ENCODE measurements at regions not wholly inside any gene's neighbourhood (a gene's known extent, or its start where the extent isn't known, plus 50 kb on each side); places are given as distances from the start of the nearest gene placed in this dataset.

DNA sequence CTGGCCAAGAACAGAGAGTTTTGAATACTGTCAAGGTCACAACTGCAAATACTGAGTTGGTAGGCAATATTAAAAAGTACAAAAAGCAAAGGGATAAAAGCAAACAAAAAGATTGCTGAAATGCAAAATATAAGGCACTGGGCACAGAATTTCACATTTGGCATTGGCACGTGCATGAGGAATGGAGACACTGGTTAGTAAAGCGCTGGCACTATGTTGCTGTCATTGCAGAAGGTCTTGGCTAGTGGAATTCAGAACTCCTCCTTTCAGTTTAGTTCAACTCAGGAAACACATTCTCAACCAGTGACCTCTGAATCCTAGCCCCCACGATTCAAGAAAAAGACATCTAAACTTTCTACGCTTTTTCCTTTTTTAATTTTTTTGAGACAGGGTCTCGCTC lies 111.8 kb upstream of the PSMD7 start:
- no peaks in the 10 kb centered on the region for H3K4me1 ChIP-seq (ENCODE audit: insufficient read depth, low read length)
- no TSS peak for BruUV-seq (replicated peaks)
- H3K79me2 ChIP-seq (ENCODE audit: insufficient read depth, low read length) = no peaks in the 10 kb centered on the region
- no peaks in the 10 kb centered on the region for H3K27me3 ChIP-seq (ENCODE audit: control insufficient read depth in 1 of 2, insufficient read depth in 2 of 2, low read length in 2 of 2)
- no peaks in the 10 kb centered on the region for H3K36me3 ChIP-seq (replicated peaks in 1 of 2; ENCODE audit: control insufficient read depth in 1 of 2, insufficient read depth in 2 of 2, low read length in 2 of 2)
- CTCF ChIA-PET (ENCODE audit: low intra/inter-chr PET ratio, low total read pairs) = no interaction called here
- H3K27ac ChIP-seq (ENCODE audit: extremely low read length, insufficient read depth, low read length) = no peak overlapping the region
- 30% methylated on average over 5 of the region's 5 CpGs for WGBS (ENCODE audit: low lambda C conversion rate)
- intact Hi-C loops (cut with micrococcal nuclease; ENCODE audit: unreplicated experiment) = no loop called here
- H3K4me2 ChIP-seq (ENCODE audit: low read depth, low read length) = no peak overlapping the region
- H3K4me3 ChIP-seq (replicated peaks in 1 of 3; ENCODE audit: insufficient read depth in 1 of 3, low read depth in 2 of 3, low read length in 3 of 3) = no peak overlapping the region
- POLR2A ChIA-PET = no interaction called here
- no peak for DNase-seq (ENCODE audit: low spot score)
- in situ Hi-C loops (cut with HindIII; ENCODE audit: extremely low pct_ligation_motif_present, low pct_unique_long_range_greater_than_20kb) = no loop called here
- ATAC-seq = no peak
- peaks cover 13% of the 10 kb centered on the region; the same call in 1 of the 2 replicates for H3K9me3 ChIP-seq (ENCODE audit: low read length)
- FAIRE-seq = no peak
- no peak overlapping the region for H2AFZ ChIP-seq (ENCODE audit: low read length)
- H3K9ac ChIP-seq (ENCODE audit: insufficient read depth, low read depth, low read length) = no peak overlapping the region
- no peaks in the 10 kb centered on the region for H4K20me1 ChIP-seq (ENCODE audit: insufficient read depth, low read length)
- TF ChIP-seq ZNF747 (CRISPR knock-in tag; IDR thresholded peaks at IDR 0.05; ENCODE audit: borderline replicate concordance) (no peak), ZNF34 (CRISPR knock-in tag; IDR thresholded peaks at IDR 0.05; ENCODE audit: borderline replicate concordance) (no peak), BRCA1 (CRISPR knock-in tag; IDR thresholded peaks at IDR 0.05) (no peak), HMG20B (CRISPR knock-in tag; conservative IDR thresholded peaks at IDR 0.05) (no peak), GPN1 (CRISPR knock-in tag; IDR thresholded peaks at IDR 0.05; ENCODE audit: borderline replicate concordance) (no peak), SP4 (CRISPR knock-in tag; IDR thresholded peaks at IDR 0.05) (no peak), FOXO4 (CRISPR knock-in tag; conservative IDR thresholded peaks at IDR 0.05) (no peak), HMGXB3 (CRISPR knock-in tag; IDR thresholded peaks at IDR 0.05; ENCODE audit: borderline replicate concordance) (no peak), GTF3A (CRISPR knock-in tag; conservative IDR thresholded peaks at IDR 0.05) (no peak), JUN (CRISPR knock-in tag; IDR thresholded peaks at IDR 0.05) (no peak), NR2F1 (CRISPR knock-in tag; IDR thresholded peaks at IDR 0.05) (no peak), FOXC1 (CRISPR knock-in tag; IDR thresholded peaks at IDR 0.05; ENCODE audit: borderline replicate concordance) (no peak), HNF4A (CRISPR knock-in tag; IDR thresholded peaks at IDR 0.05) (no peak), ERF (CRISPR knock-in tag; IDR thresholded peaks at IDR 0.05) (no peak)
- TF ChIP-seq, protein P1, sequence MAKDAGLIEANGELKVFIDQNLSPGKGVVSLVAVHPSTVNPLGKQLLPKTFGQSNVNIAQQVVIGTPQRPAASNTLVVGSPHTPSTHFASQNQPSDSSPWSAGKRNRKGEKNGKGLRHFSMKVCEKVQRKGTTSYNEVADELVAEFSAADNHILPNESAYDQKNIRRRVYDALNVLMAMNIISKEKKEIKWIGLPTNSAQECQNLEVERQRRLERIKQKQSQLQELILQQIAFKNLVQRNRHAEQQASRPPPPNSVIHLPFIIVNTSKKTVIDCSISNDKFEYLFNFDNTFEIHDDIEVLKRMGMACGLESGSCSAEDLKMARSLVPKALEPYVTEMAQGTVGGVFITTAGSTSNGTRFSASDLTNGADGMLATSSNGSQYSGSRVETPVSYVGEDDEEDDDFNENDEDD (CRISPR knock-in tag; IDR thresholded peaks at IDR 0.05; ENCODE audit: borderline replicate concordance) = no peak

Measured in HepG2 (cell line).